Neural progenitor cell (in vitro differentiated cells): ENCODE measurements at regions not wholly inside any gene's neighbourhood (a gene's known extent, or its start where the extent isn't known, plus 50 kb on each side); places are given as distances from the start of the nearest gene placed in this dataset.

Source experiments
- EZH2 ChIP-seq: fragments of 200-600 bp; sonication (generic); IDR thresholded peaks from 2 replicates; pipeline ENCODE4 v1.6.1; 2017; ENCODE audit warnings: antibody characterized with exemption, mild to moderate bottlenecking, moderate library complexity
- EZH2phosphoT487 ChIP-seq: fragments of 200-600 bp; sonication (generic); IDR thresholded peaks from 2 replicates; pipeline ENCODE4 v1.6.1; 2017; ENCODE audit warnings: antibody characterized with exemption
- TF ChIP-seq, protein P1 (sequence below): fragments of 200-600 bp; sonication (generic); IDR thresholded peaks from 2 replicates; pipeline ENCODE4 v1.5.1; 2017; ENCODE audit warnings: antibody characterized with exemption, mild to moderate bottlenecking

DNA sequence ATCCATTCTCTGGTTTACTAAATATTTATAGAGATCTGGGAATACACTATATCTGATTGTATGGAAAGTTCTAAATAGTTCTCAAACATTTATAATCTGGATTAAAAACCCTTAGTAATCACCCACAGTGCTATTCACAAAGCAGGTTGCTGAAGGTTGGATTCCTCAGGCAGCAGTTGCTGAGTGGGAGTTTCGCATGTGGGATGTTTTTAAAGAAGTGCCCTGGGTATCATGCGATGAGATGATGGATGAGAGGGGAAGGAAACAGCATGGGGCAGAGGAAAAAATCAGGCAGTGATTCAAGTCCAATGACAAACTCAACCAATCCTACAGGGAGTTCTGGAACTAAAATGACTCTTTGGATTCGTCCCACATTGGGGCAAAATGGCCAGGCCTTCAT, 85.3 kb upstream of the GALNT2 start:
- TF ChIP-seq, protein P1, sequence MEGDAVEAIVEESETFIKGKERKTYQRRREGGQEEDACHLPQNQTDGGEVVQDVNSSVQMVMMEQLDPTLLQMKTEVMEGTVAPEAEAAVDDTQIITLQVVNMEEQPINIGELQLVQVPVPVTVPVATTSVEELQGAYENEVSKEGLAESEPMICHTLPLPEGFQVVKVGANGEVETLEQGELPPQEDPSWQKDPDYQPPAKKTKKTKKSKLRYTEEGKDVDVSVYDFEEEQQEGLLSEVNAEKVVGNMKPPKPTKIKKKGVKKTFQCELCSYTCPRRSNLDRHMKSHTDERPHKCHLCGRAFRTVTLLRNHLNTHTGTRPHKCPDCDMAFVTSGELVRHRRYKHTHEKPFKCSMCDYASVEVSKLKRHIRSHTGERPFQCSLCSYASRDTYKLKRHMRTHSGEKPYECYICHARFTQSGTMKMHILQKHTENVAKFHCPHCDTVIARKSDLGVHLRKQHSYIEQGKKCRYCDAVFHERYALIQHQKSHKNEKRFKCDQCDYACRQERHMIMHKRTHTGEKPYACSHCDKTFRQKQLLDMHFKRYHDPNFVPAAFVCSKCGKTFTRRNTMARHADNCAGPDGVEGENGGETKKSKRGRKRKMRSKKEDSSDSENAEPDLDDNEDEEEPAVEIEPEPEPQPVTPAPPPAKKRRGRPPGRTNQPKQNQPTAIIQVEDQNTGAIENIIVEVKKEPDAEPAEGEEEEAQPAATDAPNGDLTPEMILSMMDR: no peak
- TF ChIP-seq EZH2 (no peak), EZH2phosphoT487 (no peak)
